ENCODE measurements at regions not wholly inside any gene's neighbourhood (a gene's known extent, or its start where the extent isn't known, plus 50 kb on each side); places are given as distances from the start of the nearest gene placed in this dataset.
"Not testable (repeated sequence)": the region's sequence is repeated elsewhere in the genome, so short reads cannot be mapped to it uniquely, and the experiment has no call there.

DNA sequence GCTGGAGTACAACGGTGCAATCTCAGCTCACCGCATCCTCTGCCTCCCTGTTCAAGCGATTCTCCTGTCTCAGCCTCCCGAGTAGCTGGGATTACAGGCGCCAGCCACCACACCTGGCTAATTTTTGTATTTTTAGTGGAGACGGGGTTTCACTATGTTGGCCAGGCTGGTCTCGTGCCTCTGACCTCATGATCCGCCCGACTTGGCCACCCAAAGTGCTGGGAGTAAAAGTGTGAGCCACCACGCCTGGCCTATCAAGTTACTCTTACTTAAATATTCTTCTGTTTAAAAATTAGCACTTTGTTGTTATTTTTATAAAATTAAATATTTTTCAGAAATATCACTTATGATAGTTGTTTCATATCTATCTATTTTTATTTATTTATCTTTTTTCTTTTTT lies 185.2 kb upstream of the REG3G start:
- not testable (repeated sequence) for TF ChIP-seq POLR2A, EP300 (IDR thresholded peaks at IDR 0.05)
- TF ChIP-seq, protein P1, sequence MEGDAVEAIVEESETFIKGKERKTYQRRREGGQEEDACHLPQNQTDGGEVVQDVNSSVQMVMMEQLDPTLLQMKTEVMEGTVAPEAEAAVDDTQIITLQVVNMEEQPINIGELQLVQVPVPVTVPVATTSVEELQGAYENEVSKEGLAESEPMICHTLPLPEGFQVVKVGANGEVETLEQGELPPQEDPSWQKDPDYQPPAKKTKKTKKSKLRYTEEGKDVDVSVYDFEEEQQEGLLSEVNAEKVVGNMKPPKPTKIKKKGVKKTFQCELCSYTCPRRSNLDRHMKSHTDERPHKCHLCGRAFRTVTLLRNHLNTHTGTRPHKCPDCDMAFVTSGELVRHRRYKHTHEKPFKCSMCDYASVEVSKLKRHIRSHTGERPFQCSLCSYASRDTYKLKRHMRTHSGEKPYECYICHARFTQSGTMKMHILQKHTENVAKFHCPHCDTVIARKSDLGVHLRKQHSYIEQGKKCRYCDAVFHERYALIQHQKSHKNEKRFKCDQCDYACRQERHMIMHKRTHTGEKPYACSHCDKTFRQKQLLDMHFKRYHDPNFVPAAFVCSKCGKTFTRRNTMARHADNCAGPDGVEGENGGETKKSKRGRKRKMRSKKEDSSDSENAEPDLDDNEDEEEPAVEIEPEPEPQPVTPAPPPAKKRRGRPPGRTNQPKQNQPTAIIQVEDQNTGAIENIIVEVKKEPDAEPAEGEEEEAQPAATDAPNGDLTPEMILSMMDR (IDR thresholded peaks at IDR 0.05): not testable (repeated sequence)

Data from sigmoid colon (tissue), 4 donors.